Fibroblast of mammary gland (primary cell): ENCODE measurements at regions not wholly inside any gene's neighbourhood (a gene's known extent, or its start where the extent isn't known, plus 50 kb on each side); places are given as distances from the start of the nearest gene placed in this dataset.

Source experiments
- DNase-seq: peaks from one replicate; pipeline ENCODE4 v3.0.0-alpha.2; 2010; ENCODE audit warnings: low read depth
- H3K4me3 ChIP-seq: 2 replicates; pipeline ENCODE4 v1.5.1; 2011; ENCODE audit warnings: low read depth, mild to moderate bottlenecking, low read length, moderate library complexity; ENCODE audit not compliant: control insufficient read depth
- TF ChIP-seq, protein P1 (sequence below): conservative IDR thresholded peaks from 2 replicates; pipeline ENCODE4 v1.5.1; 2011; ENCODE audit warnings: low read depth, low read length, inconsistent platforms; ENCODE audit not compliant: control insufficient read depth, insufficient read depth

DNA sequence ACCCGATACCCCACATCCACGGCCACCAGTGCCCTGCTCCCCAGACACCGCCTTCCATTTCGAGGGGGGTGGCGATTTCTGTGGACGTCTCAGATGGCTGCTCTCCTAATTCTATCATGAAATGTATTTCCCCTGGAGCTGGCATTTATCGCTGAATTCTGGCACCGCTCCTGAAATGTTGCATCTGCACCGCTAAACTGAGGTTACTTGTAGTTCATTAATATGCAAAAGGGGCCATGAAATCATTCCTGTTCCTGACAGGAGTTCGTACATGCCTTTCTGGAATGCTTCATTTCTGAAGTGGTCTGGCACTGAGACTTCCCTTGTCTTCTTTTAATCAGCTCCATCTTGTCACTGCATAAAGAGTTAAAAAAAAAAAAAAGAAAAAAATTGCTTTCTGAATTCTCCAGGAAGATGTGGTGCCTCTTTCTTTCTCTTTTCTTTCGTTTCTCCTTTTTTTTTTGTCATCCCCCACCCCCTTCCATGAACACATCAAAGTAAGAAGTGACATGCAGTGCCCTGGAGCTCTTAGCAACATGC lies 97.7 kb upstream of the SMARCA2 start:
- no peak for DNase-seq
- TF ChIP-seq, protein P1, sequence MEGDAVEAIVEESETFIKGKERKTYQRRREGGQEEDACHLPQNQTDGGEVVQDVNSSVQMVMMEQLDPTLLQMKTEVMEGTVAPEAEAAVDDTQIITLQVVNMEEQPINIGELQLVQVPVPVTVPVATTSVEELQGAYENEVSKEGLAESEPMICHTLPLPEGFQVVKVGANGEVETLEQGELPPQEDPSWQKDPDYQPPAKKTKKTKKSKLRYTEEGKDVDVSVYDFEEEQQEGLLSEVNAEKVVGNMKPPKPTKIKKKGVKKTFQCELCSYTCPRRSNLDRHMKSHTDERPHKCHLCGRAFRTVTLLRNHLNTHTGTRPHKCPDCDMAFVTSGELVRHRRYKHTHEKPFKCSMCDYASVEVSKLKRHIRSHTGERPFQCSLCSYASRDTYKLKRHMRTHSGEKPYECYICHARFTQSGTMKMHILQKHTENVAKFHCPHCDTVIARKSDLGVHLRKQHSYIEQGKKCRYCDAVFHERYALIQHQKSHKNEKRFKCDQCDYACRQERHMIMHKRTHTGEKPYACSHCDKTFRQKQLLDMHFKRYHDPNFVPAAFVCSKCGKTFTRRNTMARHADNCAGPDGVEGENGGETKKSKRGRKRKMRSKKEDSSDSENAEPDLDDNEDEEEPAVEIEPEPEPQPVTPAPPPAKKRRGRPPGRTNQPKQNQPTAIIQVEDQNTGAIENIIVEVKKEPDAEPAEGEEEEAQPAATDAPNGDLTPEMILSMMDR: no peak
- H3K4me3 ChIP-seq: no peak overlapping the region

DNA sequence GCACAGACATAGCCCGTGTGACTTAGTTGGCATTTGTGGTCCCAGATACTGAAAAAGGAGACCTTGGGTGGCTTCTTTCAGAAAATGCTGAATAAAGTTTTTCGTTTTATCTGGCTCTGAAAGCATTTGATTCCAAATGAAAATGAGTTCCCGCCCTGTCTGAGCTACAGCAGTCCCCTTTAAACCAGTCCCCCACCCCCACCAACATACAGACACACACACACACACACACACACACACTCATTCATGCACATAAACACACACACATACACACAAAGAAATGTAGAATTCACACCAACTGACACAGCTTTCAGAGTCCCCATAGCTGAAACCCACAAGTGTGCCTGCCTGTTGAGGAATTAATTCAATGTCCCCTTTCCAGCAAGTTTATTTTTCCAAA lies 97.0 kb upstream of the SMARCA2 start:
- no peak overlapping the region for H3K4me3 ChIP-seq
- no peak for DNase-seq
- TF ChIP-seq, protein P1: no peak

DNA sequence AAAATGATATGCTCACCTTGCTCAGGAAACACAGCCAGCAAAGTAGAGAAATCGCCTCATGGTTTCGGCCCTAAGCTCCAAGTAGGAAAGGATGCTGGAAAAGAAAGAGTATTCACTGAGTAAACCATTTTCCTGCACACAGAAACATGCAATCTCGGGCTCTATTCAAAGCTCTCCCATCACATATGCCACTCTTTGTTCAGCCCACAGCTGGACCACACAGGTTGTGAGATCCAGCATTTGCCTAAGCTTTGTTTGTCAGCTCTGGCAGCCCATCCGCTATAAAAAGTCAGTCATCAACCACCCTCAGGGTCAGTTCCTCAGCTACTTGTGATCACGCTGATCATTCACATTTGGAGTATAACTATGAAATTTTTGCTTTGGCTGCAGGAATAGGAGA lies 96.5 kb upstream of the SMARCA2 start:
- no peak for DNase-seq
- no peak overlapping the region for H3K4me3 ChIP-seq
- TF ChIP-seq, protein P1: no peak

DNA sequence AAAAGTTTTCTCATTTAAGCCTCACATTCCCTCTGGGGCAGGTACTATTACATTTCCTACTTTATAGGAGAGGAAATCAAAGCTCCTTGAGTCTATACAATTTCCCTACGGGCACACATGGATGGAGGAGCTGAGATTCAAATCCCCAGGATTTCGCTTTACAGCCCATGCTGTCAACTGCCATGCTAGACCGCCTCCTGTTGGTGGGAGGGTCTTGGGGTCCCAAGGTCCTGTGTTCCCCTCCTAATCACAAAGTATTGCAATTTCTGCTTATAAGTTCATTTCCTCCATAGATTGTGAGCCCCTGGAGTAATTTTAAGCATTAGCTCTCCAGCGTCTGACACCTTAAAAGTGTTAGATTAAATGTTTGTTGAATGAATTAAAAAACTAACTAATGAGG lies 95.9 kb upstream of the SMARCA2 start:
- TF ChIP-seq, protein P1: no peak
- H3K4me3 ChIP-seq: no peak overlapping the region
- DNase-seq: no peak

DNA sequence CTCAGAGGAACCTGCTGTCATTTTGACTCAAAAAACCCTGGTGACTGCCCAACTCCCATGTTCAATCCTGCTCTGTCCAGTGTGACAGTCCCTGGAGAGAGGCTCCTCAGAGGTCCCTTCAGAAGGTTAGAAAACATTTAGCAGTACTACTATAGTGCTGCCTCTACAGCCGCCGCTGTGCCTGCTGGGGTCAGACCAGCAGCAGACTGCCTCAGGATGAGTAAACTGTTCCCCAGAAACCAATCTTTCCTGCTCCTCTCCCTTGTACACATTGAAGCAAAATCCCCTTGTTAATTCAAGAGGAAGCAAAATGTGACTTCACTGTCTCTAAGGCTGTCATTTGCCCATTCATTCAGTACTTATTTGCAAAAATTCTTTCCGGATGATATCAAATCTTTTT lies 94.8 kb upstream of the SMARCA2 start:
- DNase-seq: no peak
- H3K4me3 ChIP-seq: no peak overlapping the region
- TF ChIP-seq, protein P1: no peak

DNA sequence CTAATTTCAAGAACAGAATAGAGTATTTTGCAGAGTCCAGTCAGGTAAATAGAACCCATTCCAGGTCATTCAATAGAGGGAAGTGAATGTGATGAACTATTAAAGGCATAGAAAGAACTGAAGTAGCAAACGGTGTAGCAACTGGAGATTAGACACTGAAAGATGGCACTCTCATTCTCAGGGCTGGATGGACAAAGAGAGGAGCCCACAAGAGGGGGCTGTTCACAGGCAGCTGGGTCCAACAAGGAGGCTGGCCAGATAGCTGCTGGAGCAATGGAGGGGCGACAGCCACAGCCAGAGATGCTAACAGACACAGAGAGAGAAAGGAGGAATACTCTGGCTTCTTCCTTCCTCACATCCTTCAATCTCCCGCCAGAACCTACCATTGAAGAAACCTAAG lies 93.1 kb upstream of the SMARCA2 start:
- TF ChIP-seq, protein P1: no peak
- DNase-seq: no peak
- H3K4me3 ChIP-seq: no peak overlapping the region

DNA sequence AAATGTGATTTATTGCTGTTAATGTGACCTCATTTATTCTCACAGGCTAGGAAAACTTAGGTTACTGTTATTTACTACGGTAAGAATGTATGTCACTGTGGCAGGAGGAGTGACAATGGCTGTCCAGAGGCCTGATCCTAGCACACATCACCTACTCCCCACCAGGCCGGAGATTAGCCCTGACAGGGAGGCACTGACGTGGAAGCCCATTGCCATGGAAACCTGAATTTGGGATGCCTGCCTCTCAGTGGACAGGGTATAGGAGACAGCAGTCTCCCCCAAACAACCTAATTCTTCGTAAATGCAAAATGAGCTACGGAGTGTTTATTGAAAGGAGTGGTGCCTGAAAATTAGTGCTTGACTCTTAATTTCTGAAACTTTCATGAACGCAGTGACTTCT lies 87.6 kb upstream of the SMARCA2 start:
- TF ChIP-seq, protein P1: no peak
- H3K4me3 ChIP-seq: no peak overlapping the region
- no peak for DNase-seq
